A172 (cell line): ENCODE measurements at regions not wholly inside any gene's neighbourhood (a gene's known extent, or its start where the extent isn't known, plus 50 kb on each side); places are given as distances from the start of the nearest gene placed in this dataset.
"Not testable (repeated sequence)": the region's sequence is repeated elsewhere in the genome, so short reads cannot be mapped to it uniquely, and the experiment has no call there.

Experiments
- DNase-seq: peaks from one replicate; pipeline ENCODE4 v3.0.0-alpha.2; 2015; ENCODE audit warnings: low spot score

- no peak for DNase-seq
These were observed 196.4 kb downstream of the SEC14L1 start for GRCh38 chr17:77337150-77337549.

- no peak for DNase-seq
These were observed 200.3 kb downstream of the SEC14L1 start for GRCh38 chr17:77341069-77341541.

GRCh38 chr17:77342656-77342990 lies 201.9 kb downstream of the SEC14L1 start:
- not testable (repeated sequence) for DNase-seq

- DNase-seq: no peak
These were observed 202.4 kb downstream of the SEC14L1 start for GRCh38 chr17:77343031-77343800.

- DNase-seq: no peak
These were observed 203.3 kb downstream of the SEC14L1 start for GRCh38 chr17:77344038-77344437.

GRCh38 chr17:77345260-77345910 lies 204.6 kb downstream of the SEC14L1 start:
- no peak for DNase-seq

GRCh38 chr17:77346765-77347164 lies 206.0 kb downstream of the SEC14L1 start:
- no peak for DNase-seq

- no peak for DNase-seq
These were observed 206.8 kb downstream of the SEC14L1 start for GRCh38 chr17:77347544-77347943.

- DNase-seq: no peak
These were observed 209.4 kb downstream of the SEC14L1 start for GRCh38 chr17:77349976-77350830.

- no peak for DNase-seq
These were observed 211.7 kb downstream of the SEC14L1 start for GRCh38 chr17:77352441-77352840.

- no peak for DNase-seq
These were observed 212.2 kb downstream of the SEC14L1 start for GRCh38 chr17:77352996-77353395.

- no peak for DNase-seq
These were observed 213.1 kb downstream of the SEC14L1 start for GRCh38 chr17:77353684-77354419.

- no peak for DNase-seq
These were observed 213.6 kb downstream of the SEC14L1 start for GRCh38 chr17:77354420-77354669.

GRCh38 chr17:77354670-77355455 lies 214.1 kb downstream of the SEC14L1 start:
- DNase-seq: peak; percentile 85

- no peak for DNase-seq
These were observed 215.4 kb downstream of the SEC14L1 start for GRCh38 chr17:77356109-77356689.

- no peak for DNase-seq
These were observed 216.0 kb downstream of the SEC14L1 start for GRCh38 chr17:77356690-77357201.

- no peak for DNase-seq
These were observed 218.0 kb downstream of the SEC14L1 start for GRCh38 chr17:77358801-77359200.

- DNase-seq: no peak
These were observed 218.5 kb downstream of the SEC14L1 start for GRCh38 chr17:77359236-77359635.

GRCh38 chr17:77361986-77362620 lies 221.3 kb downstream of the SEC14L1 start:
- no peak for DNase-seq

GRCh38 chr17:77363821-77364361 lies 223.1 kb downstream of the SEC14L1 start:
- no peak for DNase-seq
